SKM-1 (cell line): ENCODE measurements at regions not wholly inside any gene's neighbourhood (a gene's known extent, or its start where the extent isn't known, plus 50 kb on each side); places are given as distances from the start of the nearest gene placed in this dataset.

Experiments used
- DNase-seq: peaks from one replicate; lab custom pipeline; 2025; ENCODE audit not compliant: unreplicated experiment; lab: John Stamatoyannopoulos, UW

GRCh38 chr1:217091561-217091960 is 368.3 kb upstream of the ESRRG start:
- no peak for DNase-seq

GRCh38 chr1:217090060-217090911 is 367.1 kb upstream of the ESRRG start:
- DNase-seq, result no peak

- DNase-seq, result no peak
Measured at GRCh38 chr1:217089361-217090014, 366.3 kb upstream of the ESRRG start.

DNA sequence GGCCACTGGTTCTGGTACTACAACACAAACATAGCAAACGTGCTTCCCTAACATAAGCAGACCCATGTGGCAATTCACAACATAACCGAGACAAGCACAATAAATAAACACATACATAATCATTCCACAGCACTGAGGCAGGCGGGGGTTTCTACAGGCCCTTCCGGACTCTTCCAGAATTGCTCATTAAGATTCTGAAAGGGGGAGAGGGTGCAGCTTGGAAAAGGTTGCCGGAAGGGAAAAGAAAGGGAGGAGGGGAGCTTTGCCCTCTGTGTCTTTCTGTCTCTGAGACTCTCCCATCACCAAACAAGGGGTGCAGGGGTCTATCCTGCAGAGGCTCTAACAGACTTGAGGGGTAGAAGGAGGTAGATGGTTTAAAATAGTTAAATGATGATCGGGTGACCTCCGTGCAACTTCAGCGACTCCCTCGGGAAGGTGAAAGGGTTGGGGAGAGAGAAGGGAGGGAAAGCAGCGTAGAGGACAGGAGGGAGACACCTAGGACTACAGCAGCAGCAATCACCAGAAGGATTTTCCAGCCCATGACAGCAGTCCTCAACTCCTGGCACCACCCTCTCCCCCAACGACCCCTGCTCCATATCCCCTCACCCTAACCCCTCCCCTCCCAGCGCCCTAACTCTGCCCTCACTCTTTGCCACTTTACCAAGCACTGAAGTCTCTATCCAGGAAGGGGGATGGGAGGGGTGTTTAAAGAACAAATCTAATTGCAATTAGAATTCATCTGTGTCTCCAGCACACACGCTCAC is 365.5 kb upstream of the ESRRG start:
- no peak for DNase-seq

- no peak for DNase-seq
Measured at GRCh38 chr1:217088011-217088410, 364.8 kb upstream of the ESRRG start.

DNA sequence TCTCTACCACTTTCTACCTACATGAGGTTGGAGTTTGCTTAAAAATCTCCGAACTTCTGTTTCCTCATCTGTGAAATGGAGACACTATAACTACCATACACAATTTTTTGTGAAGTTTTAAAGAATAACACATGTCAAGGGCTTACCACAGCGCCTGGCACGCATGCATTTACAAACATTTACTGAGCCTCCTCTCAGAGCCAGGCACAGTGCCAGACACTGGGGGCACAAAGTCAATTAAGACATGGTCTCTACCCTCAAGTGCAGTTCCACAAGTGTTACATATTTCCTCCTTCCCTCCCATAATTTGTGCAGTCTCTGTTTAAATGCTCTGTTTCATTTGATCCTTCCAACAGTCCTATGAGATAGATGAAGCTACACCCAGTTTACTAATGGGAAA is 356.4 kb upstream of the ESRRG start:
- DNase-seq, result no peak

- DNase-seq, result no peak
Measured at GRCh38 chr1:217078959-217079358, 355.7 kb upstream of the ESRRG start.

GRCh38 chr1:217078078-217078690 is 355.0 kb upstream of the ESRRG start:
- no peak for DNase-seq

DNA sequence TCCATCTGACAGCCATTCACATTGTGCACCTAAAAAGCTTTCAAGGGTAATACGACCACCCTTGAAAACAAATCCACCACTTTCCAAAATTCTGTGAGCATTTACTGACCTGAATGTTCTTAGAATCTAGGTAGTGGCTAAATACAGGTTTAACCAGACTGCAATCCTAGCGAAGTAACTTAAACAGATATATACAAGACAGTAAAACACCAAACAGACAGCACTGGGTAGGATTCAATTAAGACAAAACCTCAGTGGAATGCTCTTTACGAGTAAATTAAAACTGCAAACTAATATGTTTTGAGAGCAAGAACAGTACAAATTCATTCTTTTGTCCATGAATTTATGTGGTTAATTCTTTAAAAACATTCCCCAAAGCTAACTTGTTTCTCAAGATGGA is 354.2 kb upstream of the ESRRG start:
- no peak for DNase-seq

DNA sequence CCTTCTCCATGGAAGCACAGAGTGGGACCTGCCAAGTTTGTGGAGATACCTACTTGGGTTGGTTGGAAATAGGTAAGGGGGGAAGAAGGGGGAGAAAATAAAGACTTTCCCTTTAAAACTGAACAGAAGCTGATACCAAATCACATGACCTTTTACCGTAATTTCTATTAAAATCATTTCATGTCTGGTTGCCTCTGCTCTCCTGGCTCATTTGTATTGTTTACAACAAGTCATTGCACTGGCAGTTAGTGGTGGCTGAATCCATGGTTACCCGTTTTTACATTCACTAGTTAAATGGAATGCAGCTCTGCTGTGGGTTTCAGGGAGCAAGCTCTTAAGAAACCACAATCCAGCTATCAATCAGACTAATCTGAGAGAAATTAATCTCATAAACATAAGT is 353.7 kb upstream of the ESRRG start:
- DNase-seq, result no peak

DNA sequence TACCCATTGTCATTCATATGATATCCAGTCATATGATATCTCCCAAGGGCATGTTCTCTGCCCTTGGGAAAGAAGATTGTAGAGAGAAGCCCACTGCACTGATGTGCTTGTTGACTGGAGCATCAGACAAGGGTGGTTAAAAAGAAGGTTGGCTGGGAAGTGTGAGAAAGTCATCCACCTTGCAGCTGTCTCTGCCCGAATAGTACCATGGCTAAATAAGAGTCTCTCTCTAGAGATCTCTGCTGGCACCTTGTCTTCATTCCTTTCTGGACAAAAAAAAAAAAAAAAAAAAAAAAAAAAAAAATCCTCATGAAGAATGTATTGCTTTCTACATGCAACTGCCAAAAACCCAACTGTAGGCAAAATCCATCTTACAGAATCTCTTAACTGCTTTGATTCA is 349.7 kb upstream of the ESRRG start:
- no peak for DNase-seq

- DNase-seq, result no peak
Measured at GRCh38 chr1:217067642-217068041, 344.4 kb upstream of the ESRRG start.

DNA sequence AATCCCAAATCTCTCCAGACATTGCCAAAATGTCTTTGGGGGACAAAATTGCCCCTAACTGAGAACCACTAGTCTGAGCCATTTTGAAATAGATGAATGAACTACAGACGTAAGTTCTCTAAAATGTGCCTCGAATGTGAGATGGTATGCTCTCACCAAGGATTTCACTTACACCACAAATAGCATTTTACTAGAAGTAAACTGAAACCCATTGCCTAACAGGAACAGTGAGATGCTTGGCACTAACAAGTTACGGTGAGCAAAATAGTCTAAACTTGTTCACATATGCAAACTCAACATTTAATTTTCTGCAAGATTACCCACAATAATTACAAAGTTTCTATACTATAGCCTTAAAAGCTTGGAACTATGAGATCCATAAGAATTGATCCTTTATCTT is 343.6 kb upstream of the ESRRG start:
- no peak for DNase-seq

DNA sequence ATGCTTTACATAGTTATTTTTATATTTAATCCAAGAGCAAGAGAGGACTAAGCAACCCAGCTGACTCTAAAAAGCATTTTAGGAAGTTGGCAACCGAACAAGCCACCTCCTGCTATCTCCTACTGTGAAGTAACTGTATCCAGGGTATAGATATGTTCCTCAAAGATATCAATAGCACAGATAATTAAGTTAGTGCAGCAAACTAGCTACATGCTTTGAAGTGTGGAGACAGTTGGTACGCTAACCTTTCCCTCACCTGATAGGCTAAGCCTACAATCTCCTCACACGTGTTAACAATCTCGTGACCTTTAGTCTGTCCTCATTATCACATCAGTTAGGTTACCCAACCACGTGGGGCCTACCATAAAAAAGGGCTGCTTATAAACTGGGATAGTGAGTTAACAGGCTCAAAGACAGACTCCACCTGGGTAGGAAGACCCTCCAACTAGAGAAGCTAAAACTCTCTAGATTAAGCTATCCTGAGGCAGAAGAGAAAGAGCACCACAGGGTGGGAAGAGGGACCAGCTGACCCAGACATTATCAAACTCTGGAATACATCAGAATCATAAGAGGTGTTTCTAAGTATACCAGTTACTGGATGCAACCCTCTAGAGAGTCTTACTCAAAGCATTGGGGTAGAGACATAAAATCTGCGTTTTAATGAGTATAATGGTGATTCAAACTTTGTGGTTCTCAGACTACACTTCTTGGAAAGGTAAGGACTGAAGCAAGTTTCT is 340.1 kb upstream of the ESRRG start:
- no peak for DNase-seq

- no peak for DNase-seq
Measured at GRCh38 chr1:217062586-217062985, 339.4 kb upstream of the ESRRG start.

DNA sequence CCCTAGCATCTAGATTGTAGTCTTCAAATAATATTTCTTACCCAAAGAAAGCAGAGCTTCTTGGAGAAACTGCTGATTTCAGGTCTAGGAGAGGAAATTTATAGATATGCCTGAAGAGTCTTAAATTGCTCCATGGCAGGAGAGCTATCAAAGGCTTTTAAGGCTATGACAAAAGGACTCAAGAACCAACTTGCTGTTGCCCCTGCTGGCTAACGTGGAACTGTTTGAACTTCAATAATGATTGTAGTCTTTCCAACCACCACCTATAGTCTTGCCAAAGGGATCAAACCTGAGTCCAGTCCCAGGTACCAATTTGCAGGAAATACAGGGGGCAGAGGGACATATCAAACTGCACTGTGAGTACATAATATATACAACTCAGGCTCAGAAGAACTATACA is 336.2 kb upstream of the ESRRG start:
- no peak for DNase-seq

DNA sequence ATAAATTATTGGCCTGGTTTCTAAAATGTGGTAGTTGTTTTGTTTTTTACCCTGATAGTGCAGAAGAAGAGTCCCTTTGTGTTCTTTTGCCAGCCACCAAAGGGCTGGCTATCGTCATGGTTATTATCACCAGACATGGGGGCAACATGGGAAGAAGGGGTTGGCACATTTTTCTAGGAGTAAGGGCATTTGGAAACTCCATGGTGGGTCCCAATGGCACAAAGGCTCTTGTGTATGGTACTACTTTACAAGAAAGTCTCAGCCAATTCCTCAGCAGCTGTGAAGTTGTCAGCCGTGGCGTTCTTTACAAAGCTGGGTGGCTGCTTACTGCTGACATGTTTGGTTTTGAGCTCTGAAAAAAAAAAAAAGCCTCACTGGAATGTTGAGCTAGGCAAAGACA is 330.4 kb upstream of the ESRRG start:
- DNase-seq, result no peak

DNA sequence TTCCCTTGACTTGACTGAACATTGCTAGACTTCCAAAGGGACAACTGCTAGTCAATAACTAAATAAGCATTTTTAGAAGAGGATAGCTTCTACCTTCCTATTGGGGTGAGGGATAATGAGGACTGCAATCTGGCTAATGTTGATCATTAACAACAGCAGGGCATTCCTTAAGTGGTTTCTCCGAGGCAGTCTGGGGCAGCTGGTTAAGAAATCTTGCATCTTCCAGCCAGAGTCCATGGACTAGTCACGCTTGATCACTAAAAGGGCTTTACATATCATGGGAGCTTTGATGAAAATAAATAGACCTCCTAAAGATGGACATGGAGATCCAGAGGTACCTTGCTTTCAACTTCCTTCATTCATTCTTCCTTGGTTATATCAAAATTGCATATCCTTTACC is 329.4 kb upstream of the ESRRG start:
- no peak for DNase-seq

- DNase-seq, result no peak
Measured at GRCh38 chr1:217052196-217052595, 329.0 kb upstream of the ESRRG start.

GRCh38 chr1:217049721-217050120 is 326.5 kb upstream of the ESRRG start:
- DNase-seq, result no peak

GRCh38 chr1:217049081-217049480 is 325.9 kb upstream of the ESRRG start:
- no peak for DNase-seq
